ENCODE measurements at regions not wholly inside any gene's neighbourhood (a gene's known extent, or its start where the extent isn't known, plus 50 kb on each side); places are given as distances from the start of the nearest gene placed in this dataset.

DNA sequence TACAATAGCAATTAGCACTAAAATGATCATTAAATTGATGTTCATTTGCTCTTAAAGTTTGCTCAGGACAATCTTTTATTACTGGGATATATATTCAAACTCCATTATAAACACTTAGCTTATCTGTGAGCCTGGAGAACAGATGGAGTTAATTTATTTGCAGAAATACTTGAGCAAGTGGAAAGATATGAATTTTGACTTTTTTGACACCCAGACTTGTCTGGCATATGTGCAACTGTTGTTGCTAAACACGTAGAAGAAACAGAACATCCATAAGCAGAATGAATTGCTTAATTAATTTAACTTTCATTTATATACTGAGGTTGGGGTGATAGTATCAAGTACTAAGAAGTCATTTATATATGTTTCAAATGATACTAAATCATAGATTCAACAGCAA is 820.7 kb upstream of the TYRP1 start:
- TF ChIP-seq, protein P1, sequence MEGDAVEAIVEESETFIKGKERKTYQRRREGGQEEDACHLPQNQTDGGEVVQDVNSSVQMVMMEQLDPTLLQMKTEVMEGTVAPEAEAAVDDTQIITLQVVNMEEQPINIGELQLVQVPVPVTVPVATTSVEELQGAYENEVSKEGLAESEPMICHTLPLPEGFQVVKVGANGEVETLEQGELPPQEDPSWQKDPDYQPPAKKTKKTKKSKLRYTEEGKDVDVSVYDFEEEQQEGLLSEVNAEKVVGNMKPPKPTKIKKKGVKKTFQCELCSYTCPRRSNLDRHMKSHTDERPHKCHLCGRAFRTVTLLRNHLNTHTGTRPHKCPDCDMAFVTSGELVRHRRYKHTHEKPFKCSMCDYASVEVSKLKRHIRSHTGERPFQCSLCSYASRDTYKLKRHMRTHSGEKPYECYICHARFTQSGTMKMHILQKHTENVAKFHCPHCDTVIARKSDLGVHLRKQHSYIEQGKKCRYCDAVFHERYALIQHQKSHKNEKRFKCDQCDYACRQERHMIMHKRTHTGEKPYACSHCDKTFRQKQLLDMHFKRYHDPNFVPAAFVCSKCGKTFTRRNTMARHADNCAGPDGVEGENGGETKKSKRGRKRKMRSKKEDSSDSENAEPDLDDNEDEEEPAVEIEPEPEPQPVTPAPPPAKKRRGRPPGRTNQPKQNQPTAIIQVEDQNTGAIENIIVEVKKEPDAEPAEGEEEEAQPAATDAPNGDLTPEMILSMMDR (conservative IDR thresholded peaks at IDR 0.05; ENCODE audit: low read depth, low read length): no peak
- H3K4me3 ChIP-seq (ENCODE audit: low read length): no peak overlapping the region
- DNase-seq (ENCODE audit: low read depth): no peak

DNA sequence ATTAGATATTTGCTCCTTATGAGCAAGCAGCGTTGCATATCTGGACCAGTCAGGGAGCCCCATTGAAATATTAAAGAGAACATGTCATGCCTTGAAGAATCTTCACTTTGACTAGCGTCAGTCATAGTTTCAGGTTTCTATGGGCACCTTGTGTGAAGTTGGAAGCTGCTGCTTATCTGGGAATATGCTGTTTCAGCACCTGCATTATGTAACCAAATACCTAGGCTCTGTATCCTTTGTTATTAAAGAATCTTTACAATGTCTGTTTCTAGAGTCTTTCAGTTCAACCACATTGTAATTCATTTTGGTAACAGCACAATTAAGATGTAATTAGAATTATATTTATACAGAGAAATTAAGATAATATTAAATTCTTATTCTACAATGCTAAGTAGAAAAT is 818.8 kb upstream of the TYRP1 start:
- H3K4me3 ChIP-seq (ENCODE audit: low read length): no peak overlapping the region
- TF ChIP-seq, protein P1 (conservative IDR thresholded peaks at IDR 0.05; ENCODE audit: low read depth, low read length): no peak
- DNase-seq (ENCODE audit: low read depth): no peak

DNA sequence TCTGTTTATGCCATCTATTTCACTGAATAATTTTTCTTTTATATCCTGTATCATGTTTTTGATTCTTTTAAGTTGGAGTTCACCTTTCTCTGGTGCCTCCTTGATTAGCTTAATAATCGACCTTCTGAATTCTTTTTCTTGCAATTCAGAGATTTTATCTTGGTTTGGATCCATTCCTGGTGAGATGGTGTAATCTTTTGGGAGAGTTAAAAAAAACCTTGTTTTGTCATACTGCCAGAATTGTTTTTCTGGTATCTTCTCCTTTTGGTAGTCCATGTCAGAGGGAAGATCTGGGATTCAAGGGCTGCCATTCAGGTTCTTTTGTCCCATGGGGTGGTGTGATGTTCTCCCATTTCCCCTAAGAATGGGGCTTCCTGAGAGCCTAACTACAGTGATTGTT is 800.8 kb upstream of the TYRP1 start:
- no peak for DNase-seq (ENCODE audit: low read depth)
- TF ChIP-seq, protein P1 (conservative IDR thresholded peaks at IDR 0.05; ENCODE audit: low read depth, low read length): no peak
- no peak overlapping the region for H3K4me3 ChIP-seq (ENCODE audit: low read length)

DNA sequence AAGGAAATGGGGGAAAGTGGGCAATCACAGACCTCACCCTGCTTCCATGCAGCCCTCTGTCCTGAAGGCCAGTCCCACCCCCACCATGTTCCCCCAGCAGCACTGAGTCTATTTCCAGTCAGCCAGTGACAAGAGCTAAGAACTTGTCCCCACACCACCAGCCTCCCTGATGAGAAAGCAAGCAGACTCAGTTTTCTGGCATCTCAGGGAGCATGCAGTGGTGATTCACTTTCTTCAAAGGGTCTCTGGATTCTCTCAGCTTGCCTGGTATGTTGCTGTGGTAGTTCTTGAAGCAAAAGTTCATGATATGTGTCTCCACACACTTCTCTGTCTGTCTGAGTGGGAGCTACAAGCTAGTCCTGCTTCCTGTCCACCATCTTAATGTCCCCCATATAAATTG is 799.9 kb upstream of the TYRP1 start:
- H3K4me3 ChIP-seq (ENCODE audit: low read length): no peak overlapping the region
- TF ChIP-seq, protein P1 (conservative IDR thresholded peaks at IDR 0.05; ENCODE audit: low read depth, low read length): no peak
- DNase-seq (ENCODE audit: low read depth): no peak

DNA sequence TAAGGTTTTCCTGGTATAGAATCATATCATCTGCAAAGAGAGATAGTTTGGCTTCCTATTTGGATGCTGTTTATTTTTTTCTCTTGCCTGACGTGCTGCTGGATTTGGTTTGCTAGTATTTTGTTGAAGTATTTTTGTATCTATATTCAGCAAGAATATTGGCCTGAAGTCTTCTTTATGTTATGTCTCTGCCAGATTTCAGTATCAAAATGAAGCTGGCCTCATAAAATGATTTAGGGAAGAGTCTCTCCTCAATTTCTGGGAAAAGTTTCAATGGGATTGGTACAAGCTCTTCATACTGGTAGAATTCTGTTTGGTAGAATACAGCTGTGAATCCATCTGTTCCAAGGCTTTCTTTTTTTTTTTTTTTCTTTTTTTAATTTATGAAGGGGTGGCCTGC is 799.0 kb upstream of the TYRP1 start:
- H3K4me3 ChIP-seq (ENCODE audit: low read length): no peak overlapping the region
- no peak for DNase-seq (ENCODE audit: low read depth)
- TF ChIP-seq, protein P1 (conservative IDR thresholded peaks at IDR 0.05; ENCODE audit: low read depth, low read length): no peak

DNA sequence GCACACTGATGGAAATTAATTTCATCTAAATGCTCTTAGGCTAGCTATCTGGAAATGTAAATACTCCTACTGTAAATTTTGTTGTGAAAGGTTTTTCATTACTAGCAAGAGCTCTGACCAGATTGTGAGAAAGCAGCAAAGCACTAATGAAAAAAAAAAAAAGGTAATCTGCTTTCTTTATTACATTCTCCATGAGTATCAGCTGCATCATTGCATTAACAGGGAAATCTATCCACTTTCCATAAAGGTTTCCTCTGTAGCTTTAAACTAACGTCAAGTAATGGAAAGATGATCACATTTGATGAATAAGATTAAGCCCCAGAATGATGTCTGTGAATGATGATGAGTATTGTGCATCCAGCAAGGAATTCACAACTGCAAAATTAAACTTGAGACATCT is 790.6 kb upstream of the TYRP1 start:
- TF ChIP-seq, protein P1 (conservative IDR thresholded peaks at IDR 0.05; ENCODE audit: low read depth, low read length): no peak
- no peak overlapping the region for H3K4me3 ChIP-seq (ENCODE audit: low read length)
- no peak for DNase-seq (ENCODE audit: low read depth)

DNA sequence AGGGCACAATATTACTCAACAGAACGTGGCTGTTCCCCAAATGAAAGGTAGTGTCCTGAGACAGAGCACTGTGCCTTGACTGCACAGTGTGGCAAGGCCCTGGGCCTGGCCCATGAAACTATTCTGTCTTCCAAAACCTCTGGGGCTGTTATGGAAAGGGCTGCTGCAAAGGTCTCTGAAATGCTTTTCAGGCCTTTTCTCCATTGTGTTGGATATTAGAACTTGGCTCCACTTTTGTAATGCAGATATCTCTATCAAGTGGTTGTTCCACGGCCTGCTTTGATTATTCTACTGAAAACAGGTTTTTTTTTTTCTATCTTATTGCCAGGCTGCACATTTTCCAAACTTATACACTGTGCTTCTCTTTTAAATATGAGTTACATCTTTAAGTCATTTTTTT is 777.5 kb upstream of the TYRP1 start:
- TF ChIP-seq, protein P1 (conservative IDR thresholded peaks at IDR 0.05; ENCODE audit: low read depth, low read length): no peak
- H3K4me3 ChIP-seq (ENCODE audit: low read length): no peak overlapping the region
- no peak for DNase-seq (ENCODE audit: low read depth)

All from retinal pigment epithelial cell (primary cell).